ENCODE measurements at regions not wholly inside any gene's neighbourhood (a gene's known extent, or its start where the extent isn't known, plus 50 kb on each side); places are given as distances from the start of the nearest gene placed in this dataset.
A peak's percentile ranks its signal among the peaks of the same experiment; 100 is the strongest.

GRCh38 chr3:76570436-76571057 lies 469.4 kb upstream of the ROBO2 start:
- Histone ChIP-seq H3F3A (ENCODE audit: insufficient read depth, low read depth) (no peaks in the 10 kb centered on the region), H3K4me2 (no peak overlapping the region), H3K9me2 (ENCODE audit: insufficient read depth) (no peaks in the 10 kb centered on the region), H3K4me3 (no peak overlapping the region), H4K20me1 (ENCODE audit: insufficient read depth) (no peaks in the 10 kb centered on the region), H3K9me3 (ENCODE audit: insufficient read depth, low read depth) (no peaks in the 10 kb centered on the region), H3K27me3 (ENCODE audit: insufficient read depth, low read depth) (no peaks in the 10 kb centered on the region), H2AFZ (no peak overlapping the region), H3K27ac (no peak overlapping the region), H3K4me1 (replicated peaks; ENCODE audit: insufficient read depth) (no peaks in the 10 kb centered on the region), H3K79me2 (ENCODE audit: low read depth) (no peaks in the 10 kb centered on the region), H3K36me3 (ENCODE audit: low read depth) (no peaks in the 10 kb centered on the region)
- TF ChIP-seq CTCF (conservative IDR thresholded peaks at IDR 0.05): peak; percentile 71
- no peak for TF ChIP-seq EZH2 (IDR thresholded peaks at IDR 0.05; ENCODE audit: low read depth)
- DNase-seq: no peak
- ChIA-PET CTCF (no interaction called here), POLR2A (ENCODE audit: unreplicated experiment) (no interaction called here)
- intact Hi-C loops (cut with micrococcal nuclease; ENCODE audit: unreplicated experiment): no loop called here
- BruUV-seq (replicated peaks): no TSS peak

- H3K27ac ChIP-seq: no peak overlapping the region
- H3K4me3 ChIP-seq: no peak overlapping the region
- no peaks in the 10 kb centered on the region for H3K36me3 ChIP-seq (ENCODE audit: low read depth)
- POLR2A ChIA-PET (ENCODE audit: unreplicated experiment): no interaction called here
- H3K79me2 ChIP-seq (ENCODE audit: low read depth): no peaks in the 10 kb centered on the region
- CTCF ChIA-PET: no interaction called here
- no peak for TF ChIP-seq CTCF (conservative IDR thresholded peaks at IDR 0.05)
- no peak for TF ChIP-seq EZH2 (IDR thresholded peaks at IDR 0.05; ENCODE audit: low read depth)
- H3F3A ChIP-seq (ENCODE audit: insufficient read depth, low read depth): no peaks in the 10 kb centered on the region
- H2AFZ ChIP-seq: no peak overlapping the region
- H3K9me2 ChIP-seq (ENCODE audit: insufficient read depth): no peaks in the 10 kb centered on the region
- DNase-seq: no peak
- H3K4me2 ChIP-seq: no peak overlapping the region
- H3K27me3 ChIP-seq (ENCODE audit: insufficient read depth, low read depth): no peaks in the 10 kb centered on the region
- no peaks in the 10 kb centered on the region for H3K9me3 ChIP-seq (ENCODE audit: insufficient read depth, low read depth)
- no peaks in the 10 kb centered on the region for H3K4me1 ChIP-seq (replicated peaks; ENCODE audit: insufficient read depth)
- H4K20me1 ChIP-seq (ENCODE audit: insufficient read depth): peaks cover 3% of the 10 kb centered on the region; the same call in 1 of the 2 replicates
- no TSS peak for BruUV-seq (replicated peaks)
- intact Hi-C loops (cut with micrococcal nuclease; ENCODE audit: unreplicated experiment): no loop called here
These were observed 463.7 kb upstream of the ROBO2 start for GRCh38 chr3:76576201-76576600.

GRCh38 chr3:76582098-76582497 lies 457.8 kb upstream of the ROBO2 start:
- no peak for DNase-seq
- Histone ChIP-seq H3K4me1 (replicated peaks; ENCODE audit: insufficient read depth) (no peaks in the 10 kb centered on the region), H3K27me3 (ENCODE audit: insufficient read depth, low read depth) (no peaks in the 10 kb centered on the region), H2AFZ (no peak overlapping the region), H3K4me2 (no peak overlapping the region), H4K20me1 (ENCODE audit: insufficient read depth) (peaks cover 3% of the 10 kb centered on the region; the same call in 1 of the 2 replicates), H3K79me2 (ENCODE audit: low read depth) (no peaks in the 10 kb centered on the region), H3K9me2 (ENCODE audit: insufficient read depth) (no peaks in the 10 kb centered on the region), H3K4me3 (no peak overlapping the region), H3K27ac (no peak overlapping the region), H3K36me3 (ENCODE audit: low read depth) (no peaks in the 10 kb centered on the region), H3F3A (ENCODE audit: insufficient read depth, low read depth) (no peaks in the 10 kb centered on the region), H3K9me3 (ENCODE audit: insufficient read depth, low read depth) (no peaks in the 10 kb centered on the region)
- ChIA-PET CTCF (no interaction called here), POLR2A (ENCODE audit: unreplicated experiment) (no interaction called here)
- TF ChIP-seq EZH2 (IDR thresholded peaks at IDR 0.05; ENCODE audit: low read depth) (no peak), CTCF (conservative IDR thresholded peaks at IDR 0.05) (no peak)
- intact Hi-C loops (cut with micrococcal nuclease; ENCODE audit: unreplicated experiment): no loop called here
- no TSS peak for BruUV-seq (replicated peaks)

All from PC-9 (cell line).